Activated T-cell treated with anti-CD3 and anti-CD28 coated beads, Interleukin-2, amount 50 U/mL, for 48 hours (primary cell): ENCODE measurements at regions not wholly inside any gene's neighbourhood (a gene's known extent, or its start where the extent isn't known, plus 50 kb on each side); places are given as distances from the start of the nearest gene placed in this dataset.
A peak's percentile ranks its signal among the peaks of the same experiment; 100 is the strongest.

ENCODE experiments used
- DNase-seq, 2 experiments: peaks; one replicate each; pipeline ENCODE4 v3.0.0-alpha.2; 2020

DNA sequence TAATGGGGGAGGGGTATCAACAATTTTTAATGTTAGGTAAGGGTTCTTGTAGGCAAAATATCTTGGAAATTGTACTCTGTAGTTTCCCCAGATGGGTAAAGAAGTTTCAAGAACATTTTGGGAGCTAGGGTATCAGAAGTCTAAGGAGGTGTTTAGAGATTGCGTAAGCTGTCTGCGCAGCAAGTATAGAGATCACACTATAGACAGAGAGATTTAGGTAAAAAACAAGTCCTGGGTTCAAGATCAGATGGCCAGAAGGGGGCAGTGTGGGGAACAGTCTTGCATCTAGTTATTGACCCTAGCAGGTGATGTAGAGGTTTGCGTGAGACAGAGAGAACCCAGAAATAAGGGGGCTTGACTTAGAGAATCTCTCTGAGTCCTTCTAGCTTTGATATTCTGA, 80.8 kb downstream of the S1PR1 start:
- DNase-seq = no peak

DNA sequence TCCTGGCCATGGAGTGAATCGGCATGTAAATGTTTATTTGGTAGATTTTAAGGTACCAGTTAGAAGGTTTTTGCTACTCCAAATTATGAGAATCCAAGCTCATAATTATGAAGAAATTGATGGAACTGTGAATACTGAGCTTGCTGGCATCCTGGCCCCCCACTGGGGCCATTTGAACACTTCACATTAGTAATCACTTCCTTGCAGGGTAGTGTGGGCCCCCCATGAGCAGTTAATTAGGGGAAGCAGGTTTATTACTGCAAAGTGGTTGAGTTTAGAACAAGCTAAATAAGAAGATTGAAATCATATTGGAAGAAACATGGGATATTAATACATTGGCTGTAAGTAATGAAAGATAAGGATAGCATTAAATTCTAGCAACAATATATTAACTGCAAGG, 86.7 kb downstream of the S1PR1 start:
- no peak for DNase-seq

DNA sequence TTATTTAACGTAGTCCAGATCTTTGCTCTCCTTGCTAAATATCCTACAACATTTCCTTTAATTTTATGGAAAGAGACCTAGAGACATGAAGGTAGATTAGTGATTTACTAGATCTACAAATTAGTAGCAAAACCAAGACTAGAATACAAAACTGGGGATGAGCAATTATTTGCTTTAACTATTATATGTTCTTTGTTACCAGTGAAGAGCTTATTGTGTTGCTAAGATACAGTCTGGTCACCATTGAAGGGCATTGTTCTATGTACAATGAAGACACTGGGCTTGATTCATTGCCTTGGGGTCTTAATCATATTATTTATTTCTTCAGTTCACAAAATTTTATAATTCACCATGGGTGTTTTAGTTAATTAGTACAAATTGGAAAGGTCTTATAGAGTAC, 88.3 kb downstream of the S1PR1 start:
- DNase-seq = no peak

- DNase-seq = no peak
Observed at GRCh38 chr1:101330427-101331130, 93.8 kb downstream of the S1PR1 start.

DNA sequence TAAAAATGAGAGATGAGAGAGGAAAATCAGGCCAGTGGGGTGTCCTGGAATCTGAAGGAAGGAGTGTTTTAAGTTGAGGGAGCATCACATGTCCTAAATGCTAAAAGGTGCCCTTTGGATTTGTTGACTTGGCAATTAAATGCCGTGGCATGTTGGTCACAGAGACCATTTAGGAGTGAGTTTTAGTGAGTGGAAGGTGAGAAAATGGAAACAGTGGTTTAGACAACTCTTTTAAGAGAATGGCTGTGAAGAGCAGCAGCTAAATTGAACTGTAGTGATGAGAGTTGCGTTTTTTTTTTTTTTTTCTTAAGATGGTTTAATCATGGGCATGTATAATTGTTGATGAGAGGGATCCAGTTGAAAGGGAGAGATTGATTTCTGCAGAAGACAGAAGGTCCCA, 95.0 kb downstream of the S1PR1 start:
- no peak for DNase-seq

GRCh38 chr1:101332633-101333032, 95.8 kb downstream of the S1PR1 start:
- DNase-seq = no peak

DNA sequence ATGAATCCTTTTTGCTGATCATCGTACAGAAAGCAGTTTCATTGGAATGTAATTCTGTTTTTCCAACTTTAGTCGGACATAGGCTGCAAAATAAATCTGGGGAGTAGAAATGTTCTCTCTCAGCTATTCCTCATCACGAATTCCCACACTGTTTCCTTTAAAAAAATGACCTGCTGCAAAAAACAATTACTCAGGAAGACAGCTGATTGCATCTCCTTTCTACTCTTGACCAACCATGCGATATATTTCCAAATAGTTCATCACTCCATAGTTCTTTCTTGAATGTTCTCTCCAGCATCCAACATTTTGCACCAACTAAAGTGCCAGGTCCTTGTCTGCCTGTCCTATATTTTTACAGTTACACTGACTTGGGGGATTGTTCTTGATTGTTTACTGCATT, 96.4 kb downstream of the S1PR1 start:
- DNase-seq = no peak

GRCh38 chr1:101337968-101338367, 101.1 kb downstream of the S1PR1 start:
- no peak for DNase-seq

GRCh38 chr1:101338714-101339430, 102.1 kb downstream of the S1PR1 start:
- DNase-seq = no peak

DNA sequence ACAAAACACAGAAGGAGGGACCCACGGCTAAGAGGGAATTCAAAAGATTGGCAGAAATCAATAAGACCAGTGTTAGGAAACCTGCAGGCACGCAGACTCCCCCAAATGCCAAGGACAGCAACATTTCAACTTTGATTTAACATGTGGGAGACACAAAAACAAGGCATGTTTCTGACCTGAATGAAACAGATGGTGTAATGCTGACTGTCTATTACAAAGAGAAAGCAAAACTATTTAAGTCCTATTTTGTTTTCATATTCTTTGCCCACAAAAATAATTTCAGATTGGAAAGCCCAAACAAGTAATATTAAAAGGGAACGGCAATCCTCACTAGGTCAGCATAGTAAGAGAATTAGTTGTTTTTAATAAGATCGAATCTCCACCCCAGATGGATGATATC, 107.9 kb downstream of the S1PR1 start:
- DNase-seq = no peak

DNA sequence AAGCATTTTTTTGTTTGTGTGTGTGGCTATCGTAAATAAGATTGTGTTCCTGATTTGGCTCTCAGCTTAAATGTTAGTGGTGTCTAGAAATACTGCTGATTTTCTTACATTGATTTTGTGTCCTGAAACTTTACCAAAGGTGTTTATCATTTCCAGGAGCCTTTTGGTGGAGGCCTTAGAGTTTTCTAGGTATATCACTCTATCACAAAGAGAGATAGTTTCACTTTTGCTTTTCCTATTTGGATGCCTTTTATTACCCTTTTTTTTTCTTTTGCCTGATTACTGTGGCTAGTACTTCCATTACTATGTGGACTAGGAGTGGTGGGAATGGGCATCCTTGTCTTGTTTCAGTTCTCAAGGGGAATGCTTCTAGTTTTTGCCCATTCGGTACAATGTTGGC, 109.6 kb downstream of the S1PR1 start:
- DNase-seq = no peak

- no peak for DNase-seq
Observed at GRCh38 chr1:101356013-101356412, 119.2 kb downstream of the S1PR1 start.

DNA sequence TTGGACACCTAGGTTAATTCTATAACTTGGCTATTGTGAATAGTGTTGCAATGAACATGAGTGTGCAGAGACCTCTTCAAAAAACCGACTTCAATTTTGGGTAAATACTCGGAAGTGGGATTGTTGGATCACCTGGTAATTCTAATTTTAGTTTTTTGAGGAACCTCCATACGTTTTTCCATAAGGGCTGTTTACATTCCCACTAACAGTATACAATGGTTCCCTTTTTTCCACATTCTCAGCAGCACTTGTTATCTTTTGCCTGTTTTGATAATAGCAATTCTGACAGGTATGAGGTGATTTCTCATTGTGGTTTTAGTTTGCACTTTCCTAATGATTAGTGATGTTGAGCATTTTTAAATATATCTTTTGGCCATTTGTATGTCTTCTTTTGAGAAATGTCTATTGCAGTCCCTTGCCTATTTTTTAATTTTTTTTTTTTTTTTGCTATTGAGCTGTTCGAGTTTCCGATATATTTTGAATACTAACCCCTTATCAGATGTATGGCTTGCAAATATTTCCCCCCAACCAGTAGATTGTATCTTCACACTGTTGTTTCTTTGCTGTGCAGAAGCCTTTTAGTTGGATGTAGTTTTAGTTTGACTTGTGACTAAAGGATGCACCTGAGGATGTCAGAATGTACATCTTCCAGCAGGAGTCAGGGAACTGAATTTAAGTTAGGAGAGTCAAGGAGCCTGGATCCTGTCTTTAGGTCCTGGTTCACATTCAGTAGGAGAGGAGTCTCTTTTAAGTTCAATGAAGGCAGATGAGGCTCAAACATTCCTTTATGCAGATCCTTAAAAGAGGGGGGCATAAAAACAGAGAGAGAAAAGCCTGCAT, 120.0 kb downstream of the S1PR1 start:
- DNase-seq = no peak

DNA sequence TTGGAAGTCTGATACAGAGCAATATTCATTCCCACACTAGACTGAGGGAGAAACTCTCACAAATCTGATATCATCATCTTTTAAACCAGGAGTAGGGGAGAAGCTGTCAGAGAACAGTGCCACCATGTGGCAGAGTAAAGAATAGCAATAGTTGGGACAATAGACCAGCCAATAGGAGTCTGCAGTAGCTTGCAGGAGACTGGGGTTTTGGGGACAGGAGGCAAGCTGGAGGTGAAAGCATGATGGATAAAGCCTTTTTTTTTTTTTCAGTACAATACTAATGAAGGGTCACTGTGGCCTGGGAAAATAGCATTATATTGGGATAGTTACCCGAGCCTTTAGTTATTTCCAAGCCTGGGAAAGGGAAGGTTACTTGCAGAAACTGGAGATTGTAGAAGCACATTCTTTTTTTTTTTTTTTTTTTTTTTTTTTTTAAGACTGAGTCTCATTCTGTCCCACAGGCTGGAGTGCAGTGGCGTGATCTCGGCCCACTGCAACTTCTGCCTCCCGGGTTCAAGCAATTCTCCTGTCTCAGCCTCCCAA, 120.7 kb downstream of the S1PR1 start:
- peak; percentile 60 to 68 for DNase-seq

DNA sequence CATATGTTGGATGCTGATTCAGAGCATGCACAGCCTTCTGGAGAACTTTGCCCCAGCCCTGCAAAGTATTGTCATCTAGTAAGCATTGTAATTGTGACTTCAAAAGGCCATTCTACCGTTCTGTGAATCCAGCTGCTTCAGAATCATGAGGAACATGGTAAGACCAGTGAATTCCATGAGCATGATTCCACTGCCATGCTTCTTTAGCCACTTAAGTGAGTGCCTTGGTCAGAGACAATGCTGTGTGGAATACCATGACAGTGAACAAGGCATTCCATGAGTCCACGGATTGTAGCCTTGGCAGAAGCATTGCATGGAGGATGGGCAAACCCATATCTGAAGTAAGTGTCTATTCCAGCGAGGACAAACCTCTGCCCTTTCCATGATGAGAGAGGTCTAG, 123.7 kb downstream of the S1PR1 start:
- no peak for DNase-seq

GRCh38 chr1:101363891-101364318, 127.1 kb downstream of the S1PR1 start:
- DNase-seq = no peak

DNA sequence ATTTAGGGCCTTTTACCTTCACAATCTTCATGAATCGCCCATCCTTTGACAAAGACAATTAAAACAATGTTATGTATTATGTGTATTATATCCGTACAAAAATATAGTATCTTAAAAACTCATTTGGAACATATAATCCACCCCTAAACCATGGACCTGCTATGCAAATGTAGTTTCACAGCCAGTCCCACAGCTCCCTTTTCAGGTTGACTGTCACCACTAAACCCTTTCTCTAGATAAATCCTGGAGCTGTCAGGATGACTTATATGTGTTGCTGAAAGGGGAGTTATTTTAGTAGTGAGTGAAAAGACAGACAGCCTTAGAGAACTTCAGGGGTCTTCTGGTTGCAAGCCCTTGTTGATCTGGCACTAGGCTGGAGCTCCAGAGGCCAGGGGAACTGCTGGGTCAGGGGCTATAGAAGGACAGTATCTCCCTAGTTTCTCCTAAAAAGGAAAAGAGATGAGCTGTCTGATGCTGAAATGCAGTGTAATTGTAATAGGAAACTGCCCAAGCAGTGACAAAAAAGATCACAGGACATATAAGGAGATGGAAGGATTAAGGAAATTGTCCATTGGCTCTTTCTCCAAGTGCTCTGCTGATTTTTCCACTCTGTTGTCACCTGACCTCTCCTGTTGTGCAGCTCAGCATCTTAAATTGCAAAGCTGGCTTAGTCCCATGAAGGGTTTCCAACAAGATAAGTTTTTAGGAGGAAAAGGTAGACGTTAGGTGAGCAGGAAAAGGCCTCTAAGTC, 127.7 kb downstream of the S1PR1 start:
- DNase-seq = no peak

GRCh38 chr1:101365186-101365585, 128.4 kb downstream of the S1PR1 start:
- no peak for DNase-seq

DNA sequence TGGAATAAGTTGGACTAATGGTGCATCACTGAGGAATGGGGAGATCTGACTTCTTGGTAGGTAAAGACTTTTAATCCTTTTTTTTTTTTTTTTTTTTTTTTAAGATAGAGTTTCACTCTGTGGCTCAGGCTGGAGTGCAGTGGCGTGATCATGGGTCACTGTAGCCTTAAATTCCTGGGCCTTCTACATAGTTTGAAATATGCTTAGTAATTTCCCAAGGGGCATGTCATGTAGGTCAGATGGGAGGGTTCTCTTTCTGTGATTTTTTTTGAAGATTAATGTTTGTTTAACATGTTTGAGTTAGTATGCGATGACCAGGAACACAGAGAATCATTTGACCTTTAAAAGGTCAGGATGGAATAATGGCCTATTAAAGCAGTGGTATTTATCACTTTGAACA, 129.1 kb downstream of the S1PR1 start:
- DNase-seq = no peak

DNA sequence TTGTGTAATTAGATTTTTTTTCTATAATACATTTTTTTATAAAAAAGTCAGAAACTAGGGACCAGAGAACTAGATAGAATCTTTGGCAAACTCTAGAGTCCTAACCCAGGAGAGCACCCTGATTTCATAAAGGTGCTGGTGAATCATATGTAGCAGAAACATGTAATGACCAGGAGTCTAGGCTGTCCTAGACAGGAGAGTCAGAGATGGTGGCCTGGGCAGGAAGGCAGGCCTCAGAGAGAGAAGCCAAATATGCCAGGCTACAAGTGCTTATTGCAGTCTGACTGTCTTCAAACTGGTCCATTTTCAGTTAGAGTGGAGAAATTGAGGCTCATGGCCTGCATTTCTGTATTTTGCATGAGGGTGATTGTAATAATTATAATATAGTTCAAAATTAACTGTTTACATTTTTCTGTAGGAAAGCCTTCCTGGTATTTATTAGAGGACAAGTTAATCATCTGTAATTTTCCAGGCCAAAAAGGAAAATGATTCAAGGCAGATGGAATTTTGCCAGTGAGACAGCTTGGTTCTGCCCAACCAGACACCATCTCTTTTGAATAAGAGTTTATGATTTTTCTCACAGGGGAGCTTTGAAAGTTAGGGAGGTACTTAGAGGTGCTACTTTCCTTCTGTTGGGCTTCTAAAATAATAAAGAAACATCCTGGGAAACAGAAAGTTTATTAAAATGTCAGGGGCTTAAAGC, 129.8 kb downstream of the S1PR1 start:
- DNase-seq = no peak

DNA sequence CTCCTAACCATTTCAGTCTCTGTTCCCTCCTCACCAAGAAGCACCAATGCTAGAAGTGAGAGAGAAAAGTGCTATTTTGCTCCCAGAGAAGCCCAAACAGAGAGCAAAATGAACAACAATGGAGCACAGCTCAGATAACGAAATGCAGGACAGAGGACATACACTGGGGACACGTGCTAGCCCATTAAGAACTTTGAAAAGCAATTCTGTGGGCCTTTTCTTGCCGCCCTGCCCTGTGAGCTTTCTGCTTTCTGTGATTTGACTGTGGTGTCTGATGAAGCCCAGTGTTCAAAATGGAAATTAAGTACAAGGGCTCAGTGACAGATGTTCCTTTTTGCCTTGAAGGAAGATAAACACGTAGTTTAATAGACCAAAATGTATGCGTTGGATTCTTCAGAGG, 130.8 kb downstream of the S1PR1 start:
- no peak for DNase-seq

GRCh38 chr1:101370488-101370887, 133.7 kb downstream of the S1PR1 start:
- DNase-seq = no peak
